GM12878 (cell line): ENCODE measurements at regions not wholly inside any gene's neighbourhood (a gene's known extent, or its start where the extent isn't known, plus 50 kb on each side); places are given as distances from the start of the nearest gene placed in this dataset.

ENCODE experiments used
- ATAC-seq: fragments of 200-7000 bp; cut with Tn5 transposase; 3 replicates; pipeline ENCODE4 v1.9.1; 2020; ENCODE audit warnings: mild to moderate bottlenecking, moderate library complexity
- BruUV-seq: library from RNA; stranded (reverse); fragments of 400-500 nt; replicated peaks from 2 replicates; lab custom pipeline; 2021; lab: Mats Ljungman, UMichigan
- CTCF ChIA-PET: fragments of 300-600 bp; sonication (Branson Sonifier 250); formaldehyde crosslinking; extraction: SDS; loops from one replicate; lab custom pipeline; 2021; ENCODE audit warnings: inconsistent platforms; lab: Yijun Ruan, JAX
- POLR2A ChIA-PET: fragments of 350-600 bp; formaldehyde crosslinking; extraction: SDS; loops from one replicate; lab custom pipeline; 2021; ENCODE audit warnings: inconsistent platforms; lab: Charles Lee
- RAD21 ChIA-PET: fragments of 300-600 bp; sonication (Branson Sonifier 250); formaldehyde crosslinking; loops from one replicate; lab custom pipeline; 2023; ENCODE audit warnings: antibody characterized with exemption; ENCODE audit not compliant: unreplicated experiment; lab: Charles Lee
- SMC1A ChIA-PET: fragments of 300-600 bp; sonication (Branson Sonifier 250); formaldehyde crosslinking; loops from one replicate; lab custom pipeline; 2023; ENCODE audit not compliant: unreplicated experiment, uncharacterized antibody; lab: Charles Lee
- DNase-seq: peaks from one replicate; pipeline ENCODE4 v3.0.0-alpha.2; 2011; ENCODE audit warnings: low read depth, low spot score
- FAIRE-seq: peaks from 3 replicates; lab custom pipeline; 2011; peaks lifted over from hg19 to GRCh38; lab: Jason Lieb, UNC
- H2AFZ ChIP-seq: 2 replicates; pipeline ENCODE4 v1.6.0; 2011; ENCODE audit warnings: low read depth, low read length, control low read depth; ENCODE audit not compliant: control insufficient read depth
- H3K27ac ChIP-seq: 2 replicates; pipeline ENCODE4 v1.5.1; 2011; ENCODE audit warnings: control low read depth; ENCODE audit not compliant: control insufficient read depth, insufficient read depth
- H3K27me3 ChIP-seq, 2 experiments: replicated peaks in 1 of 2; 2 replicates each; pipeline versions ENCODE4 v1.6.0 to v1.6.1; 2011; ENCODE audit warnings: low read length in 1 of 2; ENCODE audit not compliant: control insufficient read depth in 2 of 2, insufficient read depth in 2 of 2
- H3K36me3 ChIP-seq, 2 experiments: 2 replicates each; pipeline ENCODE4 v1.5.1; 2011; ENCODE audit warnings: low read length in 1 of 2; ENCODE audit not compliant: control insufficient read depth in 2 of 2, insufficient read depth in 2 of 2
- H3K4me1 ChIP-seq: 2 replicates; pipeline ENCODE4 v1.6.1; 2011; ENCODE audit warnings: mild to moderate bottlenecking, low read length, moderate library complexity, mixed read lengths; ENCODE audit not compliant: control insufficient read depth, insufficient read depth
- H3K4me2 ChIP-seq: 2 replicates; pipeline ENCODE4 v1.6.0; 2011; ENCODE audit warnings: control low read depth; ENCODE audit not compliant: control insufficient read depth, insufficient read depth
- H3K4me3 ChIP-seq: fragments of 200-600 bp; sonication (generic); 2 replicates; pipeline ENCODE4 v1.5.1; 2016
- H3K79me2 ChIP-seq: 2 replicates; pipeline ENCODE4 v1.6.0; 2011; ENCODE audit warnings: low read length; ENCODE audit not compliant: control insufficient read depth, insufficient read depth
- H3K9ac ChIP-seq: 2 replicates; pipeline ENCODE4 v1.8.0; 2011; ENCODE audit warnings: low read length, control low read depth, mixed read lengths; ENCODE audit not compliant: control insufficient read depth, insufficient read depth
- H3K9me3 ChIP-seq: replicated peaks from 3 replicates; pipeline ENCODE4 v1.5.1; 2011; ENCODE audit warnings: mild to moderate bottlenecking, low read length; ENCODE audit not compliant: control insufficient read depth, insufficient read depth
- H4K20me1 ChIP-seq: 2 replicates; pipeline ENCODE4 v1.6.0; 2011; ENCODE audit not compliant: control insufficient read depth, insufficient read depth
- ATF7 ChIP-seq: fragments of 450-650 bp; IDR thresholded peaks from 2 replicates; pipeline ENCODE4 v1.6.1; 2016; ENCODE audit warnings: low read depth, mild to moderate bottlenecking
- EZH2 ChIP-seq: IDR thresholded peaks from 2 replicates; pipeline ENCODE4 v1.6.1; 2012; ENCODE audit warnings: low read depth, mild to moderate bottlenecking, control low read depth, inconsistent platforms, low read length, borderline replicate concordance; ENCODE audit not compliant: control insufficient read depth
- GABPA ChIP-seq: IDR thresholded peaks from 2 replicates; pipeline ENCODE4 v1.6.1; 2014; ENCODE audit warnings: antibody characterized with exemption, low read depth, mild to moderate bottlenecking, inconsistent platforms
- NR2C1 ChIP-seq: fragments of 450-650 bp; IDR thresholded peaks from 2 replicates; pipeline ENCODE4 v1.6.1; 2017; ENCODE audit warnings: antibody characterized with exemption, mild to moderate bottlenecking, moderate library complexity
- NR2F1 ChIP-seq: fragments of 450-650 bp; conservative IDR thresholded peaks from 2 replicates; pipeline ENCODE4 v1.6.1; 2017; ENCODE audit warnings: mild to moderate bottlenecking
- NRF1 ChIP-seq: conservative IDR thresholded peaks from 2 replicates; pipeline ENCODE4 v1.6.1; 2011; ENCODE audit warnings: mild to moderate bottlenecking, low read depth, low read length, improper control_type of control experiment
- WGBS: methylation state at CpG from one replicate; pipeline ENCODE4 v1.1.6; 2016; ENCODE audit warnings: low lambda C conversion rate; ENCODE audit not compliant: insufficient replicate concordance, insufficient coverage; ENCODE audit errors: missing lambda C conversion rate; 5-methylcytosine and 5-hydroxymethylcytosine counted together
- in situ Hi-C: fragments of 300-500 bp; cut with MboI; formaldehyde crosslinking; loops from 9 replicates; pipeline ENCODE4 v1.14.3; 2018; ENCODE audit warnings: mixed read lengths
- intact Hi-C: fragments of 100-400 bp; cut with micrococcal nuclease; formaldehyde crosslinking; loops from one replicate; pipeline ENCODE4 v1.14.2; 2022; ENCODE audit not compliant: unreplicated experiment
- TF ChIP-seq, protein P1 (sequence below): fragments of 450-650 bp; IDR thresholded peaks from 2 replicates; pipeline ENCODE4 v1.6.1; 2016; ENCODE audit warnings: mild to moderate bottlenecking

DNA sequence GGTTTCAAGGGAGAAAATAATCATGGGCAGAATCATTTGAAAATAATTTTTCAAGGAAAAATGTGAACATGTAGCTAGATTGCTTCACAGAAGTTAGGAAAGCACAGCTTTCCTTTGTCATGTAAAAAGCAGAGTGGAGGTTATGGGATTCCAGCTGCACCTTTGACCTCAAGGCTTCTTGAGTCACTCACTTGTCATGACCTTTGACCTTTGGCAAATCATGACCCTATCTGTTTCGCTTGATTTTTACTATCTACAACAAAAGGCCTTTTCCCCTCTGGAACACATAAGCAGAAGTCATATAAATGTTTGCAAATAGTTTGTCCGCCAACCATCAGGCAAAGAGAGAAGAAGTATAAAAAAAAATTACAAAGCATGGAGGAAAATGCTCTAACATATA, 210.7 kb upstream of the MIR17HG start:
- DNase-seq (no peak), FAIRE-seq (no peak), ATAC-seq (no peak)
- Histone ChIP-seq H3K79me2 (no peaks in the 10 kb centered on the region), H3K4me2 (no peak overlapping the region), H3K4me3 (no peak overlapping the region), H3K4me1 (no peaks in the 10 kb centered on the region), H3K27ac (no peak overlapping the region), H2AFZ (no peak overlapping the region), H3K9ac (no peak overlapping the region), H3K9me3 (no peaks in the 10 kb centered on the region), H3K27me3 (no peaks in the 10 kb centered on the region), H3K36me3 (no peaks in the 10 kb centered on the region), H4K20me1 (no peaks in the 10 kb centered on the region)
- ChIA-PET POLR2A (interaction anchor here (0.6 kb wide), 2 partner anchors 204 to 462 kb away, joined by 5 to 6 read pairs; no protein-coding TSS in a partner anchor), RAD21 (interaction anchor here (1.9 kb wide), 1 partner anchor 111 kb away, joined by 6 read pairs; no protein-coding TSS in a partner anchor), SMC1A (interaction anchor here (1.0 to 3.1 kb wide), 7 partner anchors 9 to 177 kb away, joined by 3 to 19 read pairs (median 3); no protein-coding TSS in a partner anchor), CTCF (interaction anchor here (0.8 to 3.1 kb wide), 7 partner anchors 13 to 269 kb away, joined by 3 to 12 read pairs (median 5); no protein-coding TSS in a partner anchor)
- in situ Hi-C loops (no loop called here), intact Hi-C loops (loop anchor here (2.0 kb wide), 1 partner anchor 50 kb away; no protein-coding TSS in a partner anchor)
- no peak for TF ChIP-seq EZH2
- TF ChIP-seq, protein P1, sequence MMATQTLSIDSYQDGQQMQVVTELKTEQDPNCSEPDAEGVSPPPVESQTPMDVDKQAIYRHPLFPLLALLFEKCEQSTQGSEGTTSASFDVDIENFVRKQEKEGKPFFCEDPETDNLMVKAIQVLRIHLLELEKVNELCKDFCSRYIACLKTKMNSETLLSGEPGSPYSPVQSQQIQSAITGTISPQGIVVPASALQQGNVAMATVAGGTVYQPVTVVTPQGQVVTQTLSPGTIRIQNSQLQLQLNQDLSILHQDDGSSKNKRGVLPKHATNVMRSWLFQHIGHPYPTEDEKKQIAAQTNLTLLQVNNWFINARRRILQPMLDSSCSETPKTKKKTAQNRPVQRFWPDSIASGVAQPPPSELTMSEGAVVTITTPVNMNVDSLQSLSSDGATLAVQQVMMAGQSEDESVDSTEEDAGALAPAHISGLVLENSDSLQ = no peak
- peak; percentile 27; the same call in 1 of the 2 replicates for TF ChIP-seq NR2C1
- TF ChIP-seq ATF7 = no peak
- no peak for TF ChIP-seq GABPA
- 0 out of 2 replicates have a peak, but pooled peaks have one; percentile 22 for TF ChIP-seq NR2F1
- TF ChIP-seq NRF1 = no peak
- 51% methylated on average over 2 of the region's 2 CpGs for WGBS
- no TSS peak for BruUV-seq
